ENCODE measurements at regions not wholly inside any gene's neighbourhood (a gene's known extent, or its start where the extent isn't known, plus 50 kb on each side); places are given as distances from the start of the nearest gene placed in this dataset.
"Not testable (repeated sequence)": the region's sequence is repeated elsewhere in the genome, so short reads cannot be mapped to it uniquely, and the experiment has no call there.

- no peak for DNase-seq
Observed at GRCh38 chr6:85920782-85921181, 278.1 kb upstream of the SYNCRIP start.

- no peak for DNase-seq
Observed at GRCh38 chr6:85917522-85917921, 274.8 kb upstream of the SYNCRIP start.

GRCh38 chr6:85913001-85913400 is 270.3 kb upstream of the SYNCRIP start:
- DNase-seq = no peak

- DNase-seq = no peak
Observed at GRCh38 chr6:85912582-85912981, 269.9 kb upstream of the SYNCRIP start.

- no peak for DNase-seq
Observed at GRCh38 chr6:85911067-85911466, 268.4 kb upstream of the SYNCRIP start.

GRCh38 chr6:85908120-85908519 is 265.4 kb upstream of the SYNCRIP start:
- DNase-seq = not testable (repeated sequence)

- no peak for DNase-seq
Observed at GRCh38 chr6:85892346-85892745, 249.7 kb upstream of the SYNCRIP start.

- no peak for DNase-seq
Observed at GRCh38 chr6:85887461-85887860, 244.8 kb upstream of the SYNCRIP start.

GRCh38 chr6:85868685-85869084 is 226.0 kb upstream of the SYNCRIP start:
- no peak for DNase-seq

GRCh38 chr6:85867595-85867994 is 224.9 kb upstream of the SYNCRIP start:
- no peak for DNase-seq

- DNase-seq = no peak
Observed at GRCh38 chr6:85866758-85867401, 224.2 kb upstream of the SYNCRIP start.

GRCh38 chr6:85866370-85866730 is 223.7 kb upstream of the SYNCRIP start:
- DNase-seq = no peak

GRCh38 chr6:85865420-85866369 is 223.0 kb upstream of the SYNCRIP start:
- DNase-seq = no peak

GRCh38 chr6:85864453-85865401 is 222.0 kb upstream of the SYNCRIP start:
- DNase-seq = no peak

GRCh38 chr6:85856235-85856634 is 213.5 kb upstream of the SYNCRIP start:
- DNase-seq = no peak

GRCh38 chr6:85838351-85839119 is 195.8 kb upstream of the SYNCRIP start:
- DNase-seq = peak; percentile 42

GRCh38 chr6:85828973-85829372 is 186.3 kb upstream of the SYNCRIP start:
- DNase-seq = no peak

- no peak for DNase-seq
Observed at GRCh38 chr6:85826997-85827396, 184.3 kb upstream of the SYNCRIP start.

GRCh38 chr6:85824329-85824728 is 181.6 kb upstream of the SYNCRIP start:
- no peak for DNase-seq

GRCh38 chr6:85810558-85810957 is 167.9 kb upstream of the SYNCRIP start:
- DNase-seq = peak; percentile 54

- no peak for DNase-seq
Observed at GRCh38 chr6:85803721-85804120, 161.0 kb upstream of the SYNCRIP start.

GRCh38 chr6:85802162-85802561 is 159.5 kb upstream of the SYNCRIP start:
- DNase-seq = no peak
